Neural cell (in vitro differentiated cells): ENCODE measurements at regions not wholly inside any gene's neighbourhood (a gene's known extent, or its start where the extent isn't known, plus 50 kb on each side); places are given as distances from the start of the nearest gene placed in this dataset.

Source experiments
- EP300 ChIP-seq: fragments of 450-650 bp; conservative IDR thresholded peaks from 2 replicates; pipeline ENCODE4 v1.6.1; 2014; ENCODE audit warnings: antibody characterized with exemption, mild to moderate bottlenecking, moderate library complexity; ENCODE audit not compliant: poor library complexity, severe bottlenecking
- EZH2 ChIP-seq: fragments of 200-600, 300-800 bp; shearing (Covaris generic), sonication (generic); IDR thresholded peaks from 2 replicates; pipeline ENCODE4 v1.6.1; 2014; ENCODE audit warnings: antibody characterized with exemption, low read length, borderline replicate concordance, mild to moderate bottlenecking; ENCODE audit not compliant: insufficient read depth, poor library complexity, severe bottlenecking
- MXI1 ChIP-seq: fragments of 450-650 bp; conservative IDR thresholded peaks from 2 replicates; pipeline ENCODE4 v1.6.1; 2014; ENCODE audit warnings: antibody characterized with exemption, mild to moderate bottlenecking; ENCODE audit not compliant: poor library complexity, severe bottlenecking
- POLR2AphosphoS5 ChIP-seq: IDR thresholded peaks from 2 replicates; pipeline ENCODE4 v1.6.1; 2012
- RAD21 ChIP-seq: fragments of 450-650 bp; conservative IDR thresholded peaks from 2 replicates; pipeline ENCODE4 v1.6.1; 2014; ENCODE audit warnings: antibody characterized with exemption, mild to moderate bottlenecking, moderate library complexity
- SMC3 ChIP-seq: fragments of 450-650 bp; conservative IDR thresholded peaks from 2 replicates; pipeline ENCODE4 v1.6.1; 2014; ENCODE audit warnings: antibody characterized with exemption, mild to moderate bottlenecking, moderate library complexity; ENCODE audit not compliant: poor library complexity
- TAF1 ChIP-seq: IDR thresholded peaks from 2 replicates; pipeline ENCODE4 v1.6.1; 2012; ENCODE audit warnings: low read depth
- TF ChIP-seq, protein P1 (sequence below): fragments of 450-650 bp; IDR thresholded peaks from 2 replicates; pipeline ENCODE4 v1.5.1; 2014; ENCODE audit warnings: antibody characterized with exemption, mild to moderate bottlenecking, moderate library complexity; ENCODE audit not compliant: poor library complexity, severe bottlenecking

DNA sequence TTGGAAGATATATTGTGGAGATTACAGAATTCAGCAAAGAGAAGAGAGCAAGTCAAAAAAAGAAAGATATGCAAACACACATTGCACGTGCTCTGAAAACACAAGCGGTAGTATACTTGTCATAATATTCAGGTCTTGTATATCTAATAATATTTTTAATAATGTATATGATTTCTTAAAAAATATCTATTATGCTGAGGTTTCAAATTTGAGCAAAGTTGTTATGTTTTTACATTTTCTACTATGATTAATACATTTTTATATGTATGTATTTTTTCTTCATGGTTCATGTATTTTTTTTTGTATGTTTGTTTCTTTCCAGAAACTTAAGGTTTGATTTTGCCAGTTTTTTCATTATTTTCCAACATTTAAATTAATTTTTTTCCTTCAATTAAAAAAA is 752.4 kb upstream of the VSTM2A start:
- TF ChIP-seq, protein P1, sequence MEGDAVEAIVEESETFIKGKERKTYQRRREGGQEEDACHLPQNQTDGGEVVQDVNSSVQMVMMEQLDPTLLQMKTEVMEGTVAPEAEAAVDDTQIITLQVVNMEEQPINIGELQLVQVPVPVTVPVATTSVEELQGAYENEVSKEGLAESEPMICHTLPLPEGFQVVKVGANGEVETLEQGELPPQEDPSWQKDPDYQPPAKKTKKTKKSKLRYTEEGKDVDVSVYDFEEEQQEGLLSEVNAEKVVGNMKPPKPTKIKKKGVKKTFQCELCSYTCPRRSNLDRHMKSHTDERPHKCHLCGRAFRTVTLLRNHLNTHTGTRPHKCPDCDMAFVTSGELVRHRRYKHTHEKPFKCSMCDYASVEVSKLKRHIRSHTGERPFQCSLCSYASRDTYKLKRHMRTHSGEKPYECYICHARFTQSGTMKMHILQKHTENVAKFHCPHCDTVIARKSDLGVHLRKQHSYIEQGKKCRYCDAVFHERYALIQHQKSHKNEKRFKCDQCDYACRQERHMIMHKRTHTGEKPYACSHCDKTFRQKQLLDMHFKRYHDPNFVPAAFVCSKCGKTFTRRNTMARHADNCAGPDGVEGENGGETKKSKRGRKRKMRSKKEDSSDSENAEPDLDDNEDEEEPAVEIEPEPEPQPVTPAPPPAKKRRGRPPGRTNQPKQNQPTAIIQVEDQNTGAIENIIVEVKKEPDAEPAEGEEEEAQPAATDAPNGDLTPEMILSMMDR: no peak
- TF ChIP-seq POLR2AphosphoS5 (no peak), SMC3 (no peak), RAD21 (no peak), MXI1 (no peak), EZH2 (no peak), EP300 (no peak), TAF1 (no peak)
